GM10266 (cell line): ENCODE measurements at regions not wholly inside any gene's neighbourhood (a gene's known extent, or its start where the extent isn't known, plus 50 kb on each side); places are given as distances from the start of the nearest gene placed in this dataset.

ENCODE experiments used
- DNase-seq: peaks from one replicate; pipeline ENCODE4 v3.0.0; 2012; ENCODE audit errors: extremely low spot score
- TF ChIP-seq, protein P1 (sequence below): IDR thresholded peaks from 2 replicates; pipeline ENCODE4 v1.5.1; 2012; ENCODE audit warnings: mild to moderate bottlenecking, low read depth; ENCODE audit not compliant: control insufficient read depth, insufficient read depth; ENCODE audit errors: missing control alignments

GRCh38 chr3:157824281-157824680 lies 281.9 kb downstream of the SHOX2 start:
- TF ChIP-seq, protein P1, sequence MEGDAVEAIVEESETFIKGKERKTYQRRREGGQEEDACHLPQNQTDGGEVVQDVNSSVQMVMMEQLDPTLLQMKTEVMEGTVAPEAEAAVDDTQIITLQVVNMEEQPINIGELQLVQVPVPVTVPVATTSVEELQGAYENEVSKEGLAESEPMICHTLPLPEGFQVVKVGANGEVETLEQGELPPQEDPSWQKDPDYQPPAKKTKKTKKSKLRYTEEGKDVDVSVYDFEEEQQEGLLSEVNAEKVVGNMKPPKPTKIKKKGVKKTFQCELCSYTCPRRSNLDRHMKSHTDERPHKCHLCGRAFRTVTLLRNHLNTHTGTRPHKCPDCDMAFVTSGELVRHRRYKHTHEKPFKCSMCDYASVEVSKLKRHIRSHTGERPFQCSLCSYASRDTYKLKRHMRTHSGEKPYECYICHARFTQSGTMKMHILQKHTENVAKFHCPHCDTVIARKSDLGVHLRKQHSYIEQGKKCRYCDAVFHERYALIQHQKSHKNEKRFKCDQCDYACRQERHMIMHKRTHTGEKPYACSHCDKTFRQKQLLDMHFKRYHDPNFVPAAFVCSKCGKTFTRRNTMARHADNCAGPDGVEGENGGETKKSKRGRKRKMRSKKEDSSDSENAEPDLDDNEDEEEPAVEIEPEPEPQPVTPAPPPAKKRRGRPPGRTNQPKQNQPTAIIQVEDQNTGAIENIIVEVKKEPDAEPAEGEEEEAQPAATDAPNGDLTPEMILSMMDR = no peak
- no peak for DNase-seq

DNA sequence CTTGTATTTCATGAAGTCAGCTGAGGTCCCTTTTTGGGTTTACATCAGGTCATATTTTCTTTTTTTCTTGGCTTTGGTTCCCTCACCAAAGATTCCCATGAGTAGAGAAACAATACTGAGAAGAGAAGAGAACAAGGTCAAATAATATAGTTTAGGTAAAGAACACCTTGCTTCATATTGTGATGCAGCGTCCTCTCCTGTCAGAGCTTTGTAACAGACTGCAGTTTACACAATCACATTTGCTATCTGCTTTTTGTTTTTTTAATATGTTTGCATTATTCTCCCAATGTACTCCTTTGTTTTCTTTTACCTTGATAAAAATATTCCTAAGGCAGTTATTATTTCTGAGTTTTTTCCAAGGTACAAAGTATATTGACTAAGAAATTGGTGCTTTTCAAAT lies 283.2 kb downstream of the SHOX2 start:
- DNase-seq = no peak
- TF ChIP-seq, protein P1 = no peak

GRCh38 chr3:157820157-157820517 lies 286.1 kb downstream of the SHOX2 start:
- TF ChIP-seq, protein P1 = no peak
- DNase-seq = no peak

- TF ChIP-seq, protein P1 = no peak
Observed at GRCh38 chr3:157819270-157820156, 286.7 kb downstream of the SHOX2 start.

DNA sequence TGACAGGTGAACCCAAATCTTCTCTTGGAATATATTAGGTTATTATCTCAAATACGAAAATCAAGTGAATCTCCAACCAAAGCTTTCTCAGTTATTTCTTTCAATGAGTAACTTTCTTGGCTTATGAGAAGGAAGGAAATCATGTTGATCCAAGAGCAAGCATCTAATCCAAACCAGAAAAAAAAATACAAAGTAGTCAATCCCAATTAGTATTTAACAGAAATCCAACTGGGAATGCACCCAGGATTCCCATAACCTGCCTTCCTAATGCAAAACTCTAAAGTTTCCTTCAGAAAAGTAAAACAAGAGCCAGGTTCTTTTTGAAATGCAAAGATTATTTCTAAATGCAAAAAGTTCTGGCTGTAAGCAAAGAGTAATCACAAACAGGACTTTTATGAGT lies 289.3 kb downstream of the SHOX2 start:
- no peak for DNase-seq
- TF ChIP-seq, protein P1 = no peak

More at GRCh38 chr3:157819270-157820156, 286.7 kb downstream of the SHOX2 start:
- no peak for DNase-seq

DNA sequence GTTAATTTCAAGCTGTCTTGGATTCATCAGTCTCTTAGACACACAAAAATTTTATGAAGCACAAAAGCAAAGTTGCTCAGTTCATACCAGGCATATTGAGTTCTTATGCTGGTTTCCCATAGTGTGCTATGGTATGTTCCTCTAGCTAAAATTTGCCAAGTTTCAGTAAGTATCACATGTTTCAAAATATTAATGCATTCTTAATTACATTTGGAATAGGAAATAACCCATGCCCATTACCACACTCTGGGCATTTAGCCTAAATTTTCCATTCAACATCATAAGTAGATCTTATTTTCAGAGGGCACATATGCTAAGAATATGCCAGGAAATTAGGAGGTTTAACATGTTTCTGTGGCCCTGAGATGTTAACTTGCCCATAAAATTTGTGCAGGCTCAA lies 289.9 kb downstream of the SHOX2 start:
- TF ChIP-seq, protein P1 = no peak
- DNase-seq = no peak

DNA sequence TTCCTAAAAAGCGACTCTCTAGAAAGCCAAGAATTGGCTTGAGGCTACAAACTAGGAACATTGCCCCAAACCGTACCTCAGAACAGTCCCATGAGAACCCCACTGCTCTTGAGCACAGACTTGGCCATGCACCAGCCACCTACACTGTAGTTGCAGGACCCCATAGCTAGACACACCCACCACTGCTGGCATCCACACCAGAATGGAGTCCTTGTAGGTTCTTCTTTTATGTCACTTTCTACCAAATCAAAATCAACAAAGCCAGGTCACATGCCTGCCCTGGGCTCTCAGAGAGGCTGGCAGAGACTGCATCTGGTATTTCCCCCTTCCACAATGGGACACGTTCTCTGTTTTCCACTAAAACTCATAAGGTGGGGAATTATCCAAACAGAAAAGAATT lies 290.5 kb downstream of the SHOX2 start:
- DNase-seq = no peak
- TF ChIP-seq, protein P1 = no peak
